Astrocyte (in vitro differentiated cells and primary cell): ENCODE measurements at regions not wholly inside any gene's neighbourhood (a gene's known extent, or its start where the extent isn't known, plus 50 kb on each side); places are given as distances from the start of the nearest gene placed in this dataset.

Experiments used
- EZH2 ChIP-seq: IDR thresholded peaks from 2 replicates; pipeline ENCODE4 v1.6.1; 2012; ENCODE audit warnings: mild to moderate bottlenecking, low read length, inconsistent platforms; ENCODE audit not compliant: insufficient read depth
- TF ChIP-seq, protein P1 (sequence below): IDR thresholded peaks from 2 replicates; pipeline ENCODE4 v1.5.1; 2011; ENCODE audit warnings: low read depth, mild to moderate bottlenecking, inconsistent platforms, low read length, moderate library complexity; ENCODE audit not compliant: insufficient read depth

DNA sequence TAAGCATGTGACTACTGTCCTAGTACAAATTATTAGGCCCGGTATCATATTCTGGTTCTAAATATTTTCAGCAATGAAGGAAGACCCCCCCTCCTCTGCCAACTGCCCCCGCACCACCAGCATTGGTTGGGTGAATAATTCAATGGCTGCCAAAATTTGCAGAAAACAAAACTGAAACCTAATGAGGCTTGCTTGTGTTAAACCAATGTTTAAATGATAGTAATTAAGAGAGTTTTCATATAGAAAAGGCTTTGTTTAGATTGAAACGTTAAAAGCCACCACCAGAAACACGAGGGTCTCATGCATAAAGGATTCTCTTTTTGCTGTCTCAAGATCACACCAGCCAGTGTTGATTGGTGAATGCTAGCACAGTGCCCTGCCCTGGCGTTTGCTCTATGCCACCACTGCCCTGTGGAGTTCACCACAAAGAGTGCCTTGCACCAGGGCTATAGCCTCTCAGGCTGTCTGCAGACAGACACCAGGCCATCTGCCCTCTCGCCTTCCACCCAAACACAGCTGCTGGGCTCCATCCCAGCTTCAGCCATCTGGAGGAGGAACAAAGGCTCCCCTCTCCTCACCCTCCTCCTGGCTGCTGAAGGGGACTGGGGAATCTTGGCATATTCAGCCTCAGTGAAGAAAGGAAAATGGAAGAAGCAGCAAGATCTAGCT, 200.3 kb upstream of the PFN2 start:
- TF ChIP-seq, protein P1, sequence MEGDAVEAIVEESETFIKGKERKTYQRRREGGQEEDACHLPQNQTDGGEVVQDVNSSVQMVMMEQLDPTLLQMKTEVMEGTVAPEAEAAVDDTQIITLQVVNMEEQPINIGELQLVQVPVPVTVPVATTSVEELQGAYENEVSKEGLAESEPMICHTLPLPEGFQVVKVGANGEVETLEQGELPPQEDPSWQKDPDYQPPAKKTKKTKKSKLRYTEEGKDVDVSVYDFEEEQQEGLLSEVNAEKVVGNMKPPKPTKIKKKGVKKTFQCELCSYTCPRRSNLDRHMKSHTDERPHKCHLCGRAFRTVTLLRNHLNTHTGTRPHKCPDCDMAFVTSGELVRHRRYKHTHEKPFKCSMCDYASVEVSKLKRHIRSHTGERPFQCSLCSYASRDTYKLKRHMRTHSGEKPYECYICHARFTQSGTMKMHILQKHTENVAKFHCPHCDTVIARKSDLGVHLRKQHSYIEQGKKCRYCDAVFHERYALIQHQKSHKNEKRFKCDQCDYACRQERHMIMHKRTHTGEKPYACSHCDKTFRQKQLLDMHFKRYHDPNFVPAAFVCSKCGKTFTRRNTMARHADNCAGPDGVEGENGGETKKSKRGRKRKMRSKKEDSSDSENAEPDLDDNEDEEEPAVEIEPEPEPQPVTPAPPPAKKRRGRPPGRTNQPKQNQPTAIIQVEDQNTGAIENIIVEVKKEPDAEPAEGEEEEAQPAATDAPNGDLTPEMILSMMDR = no peak
- no peak for TF ChIP-seq EZH2
